ENCODE measurements at regions not wholly inside any gene's neighbourhood (a gene's known extent, or its start where the extent isn't known, plus 50 kb on each side); places are given as distances from the start of the nearest gene placed in this dataset.
"Not testable (repeated sequence)": the region's sequence is repeated elsewhere in the genome, so short reads cannot be mapped to it uniquely, and the experiment has no call there.

DNA sequence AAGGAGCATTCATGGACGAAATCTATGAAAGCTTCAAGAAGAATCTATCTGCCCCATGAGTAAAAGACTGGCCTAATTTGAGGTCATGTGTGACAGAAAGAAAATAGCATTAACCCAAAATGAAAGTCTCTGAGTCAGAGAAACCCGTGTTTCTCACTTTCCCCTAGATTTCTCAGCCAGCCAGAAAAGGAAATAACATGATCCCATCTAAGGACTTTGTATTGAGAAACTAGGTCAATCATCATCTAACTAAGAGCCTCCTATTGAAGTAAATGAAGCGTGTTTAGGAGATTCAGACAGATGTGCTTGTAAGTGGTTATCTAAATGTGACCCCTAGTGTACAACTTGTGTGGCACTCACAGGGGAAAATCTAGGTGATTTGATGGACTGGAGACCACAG lies 77.3 kb upstream of the ZNF366 start:
- DNase-seq = no peak

DNA sequence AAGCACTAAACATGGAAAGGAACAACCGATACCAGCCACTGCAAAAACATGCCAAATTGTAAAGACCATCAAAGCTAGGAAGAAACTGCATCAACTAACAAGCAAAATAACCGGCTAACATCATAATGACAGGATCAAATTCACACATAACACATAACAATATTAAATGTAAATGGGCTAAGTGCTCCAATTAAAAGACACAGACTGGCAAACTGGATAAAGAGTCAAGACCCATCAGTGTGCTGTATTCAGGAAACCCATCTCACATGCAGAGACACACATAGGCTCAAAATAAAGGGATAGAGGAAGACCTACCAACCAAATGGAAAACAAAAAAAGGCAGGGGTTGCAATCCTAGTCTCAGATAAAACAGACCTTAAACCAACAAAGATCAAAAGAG lies 72.1 kb upstream of the ZNF366 start:
- not testable (repeated sequence) for DNase-seq

DNA sequence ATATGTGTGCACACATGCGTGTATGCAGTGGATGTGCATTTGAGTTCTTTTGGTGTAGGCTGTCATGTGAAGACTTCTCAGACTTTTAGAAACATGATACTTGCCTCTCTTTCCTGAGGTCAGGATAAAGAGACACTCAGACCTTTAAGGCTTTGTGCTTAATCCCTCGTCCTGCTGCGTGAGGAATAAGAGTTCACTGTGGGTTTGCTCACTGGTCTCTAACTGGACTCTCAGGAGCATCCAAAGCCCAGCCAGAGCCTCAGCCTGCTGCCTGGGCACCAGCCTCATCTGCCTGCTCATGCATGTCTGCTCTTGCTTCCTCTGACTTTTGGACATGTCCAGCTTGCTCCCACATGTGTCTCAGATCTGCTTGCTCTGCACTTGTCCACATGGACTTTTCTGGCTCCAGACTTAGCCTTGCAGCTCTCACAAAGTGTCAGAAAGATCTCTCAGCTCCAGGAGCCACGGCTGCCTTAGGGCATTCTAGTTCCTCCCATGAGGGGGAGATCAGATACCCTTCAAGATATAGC lies 65.1 kb upstream of the ZNF366 start:
- no peak for DNase-seq

DNA sequence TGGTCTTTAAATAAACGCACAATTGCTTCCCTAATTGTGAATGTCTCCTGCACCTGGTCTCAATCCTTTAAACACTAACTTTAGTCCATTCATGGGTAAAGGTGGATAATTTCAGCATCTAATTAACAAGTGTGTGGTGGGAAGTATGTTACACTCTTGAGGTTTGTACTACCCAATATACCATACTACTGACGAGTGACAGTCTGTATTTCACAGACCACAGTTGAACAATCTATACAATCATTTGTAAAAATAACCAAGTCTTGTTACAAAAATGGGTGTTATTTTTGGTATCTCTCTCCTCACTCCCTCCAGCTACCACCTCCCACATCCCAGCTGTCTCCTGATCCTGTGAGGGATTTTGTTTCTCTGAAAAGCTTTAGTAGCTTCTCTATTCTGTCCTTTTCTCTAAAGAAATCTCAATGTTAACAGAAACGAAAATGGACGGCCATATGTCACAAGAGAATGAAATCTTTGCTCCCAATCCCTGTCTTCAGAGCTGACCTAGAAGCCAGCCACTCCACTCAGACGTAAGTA lies 62.3 kb upstream of the ZNF366 start:
- no peak for DNase-seq

DNA sequence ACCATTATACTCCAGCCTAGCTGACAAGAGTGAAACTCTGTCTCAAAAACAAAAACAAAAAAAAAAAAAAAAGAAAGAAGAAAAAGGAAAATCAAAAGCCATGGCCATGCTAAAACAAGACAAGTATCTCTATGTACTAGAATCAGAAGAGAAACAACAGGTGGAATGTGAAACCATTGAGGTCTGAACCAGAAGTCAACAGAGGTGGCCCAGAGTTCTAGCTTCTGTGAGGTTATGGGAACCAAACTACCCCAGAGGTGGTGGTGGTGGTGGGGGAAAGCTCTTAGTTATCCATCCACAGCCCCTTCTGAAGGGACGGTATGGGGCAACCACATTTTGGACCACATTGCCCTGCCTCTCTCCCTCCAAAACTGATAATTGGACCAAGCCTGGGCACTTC lies 59.5 kb upstream of the ZNF366 start:
- DNase-seq = no peak

DNA sequence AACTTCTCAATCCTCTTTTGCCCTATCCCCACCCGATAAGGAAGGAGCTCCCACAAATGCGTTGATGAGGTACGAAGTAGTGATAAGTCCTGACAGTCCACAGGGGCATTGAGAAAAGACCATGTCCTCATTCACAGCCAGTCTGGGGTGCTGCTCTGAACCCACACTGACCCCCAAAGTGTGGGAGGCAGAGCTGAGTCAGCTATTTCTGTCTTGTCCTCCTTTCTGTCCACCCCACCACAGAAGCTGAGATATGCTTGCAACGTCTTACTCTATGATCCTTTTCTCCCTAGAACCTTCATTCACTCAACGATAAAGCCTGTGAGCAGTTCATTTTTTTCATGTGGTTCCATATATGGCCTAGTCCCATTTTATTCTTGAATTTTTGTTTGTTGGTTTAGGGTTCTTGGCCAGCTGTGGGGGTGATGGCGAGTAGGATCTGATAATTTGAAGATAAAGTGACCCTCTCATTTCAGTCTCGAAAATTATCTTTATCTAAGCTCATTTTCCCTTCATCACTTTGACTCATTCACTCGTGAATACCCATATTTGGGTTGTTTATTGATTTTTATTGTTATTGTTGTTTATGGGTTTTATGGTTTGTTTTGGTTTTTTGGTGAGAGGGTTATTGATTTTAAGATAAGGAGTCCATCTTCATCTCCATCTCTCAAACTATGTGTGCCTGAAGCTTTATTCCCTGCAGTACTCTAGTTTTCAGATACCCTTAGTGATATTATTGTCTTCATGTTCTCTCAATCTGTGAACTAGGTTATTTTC lies 58.5 kb upstream of the ZNF366 start:
- no peak for DNase-seq

DNA sequence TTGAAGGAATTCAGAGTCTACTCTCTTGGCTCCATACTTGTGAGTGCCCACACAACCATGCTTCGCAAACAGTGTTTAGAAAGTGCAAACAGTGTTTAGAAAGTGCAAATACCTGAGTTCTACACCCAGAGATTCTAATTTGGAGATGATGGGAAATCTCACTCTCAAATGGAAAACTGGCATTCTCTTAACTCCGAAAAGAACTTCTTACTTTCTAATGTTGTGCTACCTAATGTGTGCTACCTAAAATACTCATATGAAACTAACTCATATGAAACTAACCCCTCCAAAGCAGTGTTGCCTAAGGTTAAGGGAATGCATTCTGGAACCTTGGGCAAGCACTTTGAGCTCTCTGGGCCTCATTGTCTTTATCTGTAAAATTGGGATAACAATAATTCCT lies 55.5 kb upstream of the ZNF366 start:
- DNase-seq = no peak

DNA sequence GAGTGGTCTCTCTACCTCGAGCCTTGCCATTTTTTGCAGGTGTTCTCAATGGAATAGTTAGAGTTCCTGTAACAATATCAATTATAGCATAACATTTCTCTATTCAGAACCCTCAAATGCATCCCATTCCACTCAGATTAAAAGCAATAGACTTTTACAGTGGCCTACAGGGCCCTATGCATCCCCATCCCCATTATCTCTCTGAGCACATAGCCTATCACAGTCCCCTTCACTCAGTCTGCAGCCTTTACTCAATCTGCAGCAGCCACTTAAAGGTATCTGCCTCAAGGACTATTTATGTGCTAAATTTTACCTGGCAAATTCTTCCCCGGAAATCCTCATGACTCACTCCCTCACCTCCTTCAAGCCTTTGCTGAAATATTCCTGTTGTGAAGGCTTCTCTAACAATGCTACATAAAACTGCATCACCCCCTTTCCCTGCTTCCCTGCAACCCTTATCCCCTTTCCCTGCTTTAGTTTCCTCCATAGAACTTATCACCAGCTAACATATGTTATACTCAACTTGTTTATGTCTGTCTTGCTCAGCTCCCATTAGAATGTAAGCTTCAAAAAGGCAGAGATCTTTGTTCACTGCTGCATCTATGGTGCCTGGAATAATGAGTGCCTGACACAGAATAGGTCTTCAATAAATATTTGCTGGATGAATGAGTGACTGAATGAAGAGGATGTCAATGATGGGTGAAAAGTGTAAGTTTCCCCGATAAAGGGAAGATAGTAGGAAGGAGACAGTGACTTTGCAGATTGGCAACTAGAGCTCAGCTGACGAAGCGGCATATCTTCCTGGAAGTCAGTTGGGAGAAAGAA lies 54.1 kb upstream of the ZNF366 start:
- DNase-seq = no peak

DNA sequence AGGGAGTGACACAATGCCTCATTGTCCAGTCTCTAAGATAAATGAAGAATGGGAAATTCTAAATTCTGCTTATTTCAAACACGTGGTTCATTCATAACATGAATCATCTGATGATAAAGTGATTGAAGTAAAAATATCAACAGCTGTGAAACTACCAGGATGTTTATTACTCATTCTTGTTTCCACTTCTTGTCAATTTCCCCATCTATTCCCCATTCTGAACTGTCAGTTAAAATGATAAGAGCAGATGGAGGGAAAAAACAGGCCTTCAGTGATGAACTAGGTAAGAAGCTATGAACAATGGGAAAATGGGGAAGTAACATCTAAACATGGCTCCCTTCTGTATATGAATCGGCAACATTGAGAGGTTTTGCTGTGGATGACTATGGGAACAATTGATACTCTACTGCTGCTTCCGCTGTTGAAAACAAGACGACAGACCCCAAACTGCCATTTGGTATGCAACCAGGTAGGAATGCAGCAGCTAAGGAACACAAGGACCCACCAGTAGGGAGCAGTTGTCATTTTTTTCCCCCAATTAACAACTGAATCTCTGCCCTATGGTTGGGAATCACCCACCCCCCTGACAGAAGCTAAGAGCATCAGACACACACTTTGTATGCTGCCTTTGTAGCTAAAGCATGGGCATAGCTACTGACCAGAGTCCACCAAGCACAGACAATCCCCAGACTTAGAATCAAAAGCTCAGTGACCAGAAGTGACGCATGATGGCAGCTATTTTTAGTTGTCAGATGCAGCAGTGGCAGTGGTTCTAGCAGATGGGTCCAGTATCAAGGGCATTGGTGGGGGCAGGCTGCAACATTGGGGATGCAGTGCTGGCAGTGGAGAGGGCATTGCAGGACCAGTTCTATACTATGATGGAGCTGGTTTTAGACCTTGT lies 52.9 kb upstream of the ZNF366 start:
- DNase-seq = no peak

DNA sequence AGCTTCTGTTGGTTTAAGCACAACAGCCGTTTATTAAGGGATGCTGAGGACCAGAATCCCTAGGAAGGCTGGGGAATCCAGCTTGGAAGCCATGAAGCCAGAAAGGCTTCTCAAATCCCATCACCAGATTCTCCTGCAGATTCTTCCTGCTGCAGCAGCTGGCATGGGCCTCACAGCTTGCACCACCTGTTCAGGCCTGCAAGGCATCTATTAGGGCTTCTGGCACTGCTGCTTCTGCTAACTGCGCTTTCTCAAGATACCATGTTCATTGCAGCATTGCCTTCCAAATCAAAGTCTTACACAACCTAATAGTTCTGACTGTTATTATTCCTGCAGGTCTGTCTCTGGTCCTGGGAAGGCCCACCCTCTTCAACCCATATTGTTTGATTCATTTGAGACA lies 51.2 kb upstream of the ZNF366 start:
- no peak for DNase-seq

DNA sequence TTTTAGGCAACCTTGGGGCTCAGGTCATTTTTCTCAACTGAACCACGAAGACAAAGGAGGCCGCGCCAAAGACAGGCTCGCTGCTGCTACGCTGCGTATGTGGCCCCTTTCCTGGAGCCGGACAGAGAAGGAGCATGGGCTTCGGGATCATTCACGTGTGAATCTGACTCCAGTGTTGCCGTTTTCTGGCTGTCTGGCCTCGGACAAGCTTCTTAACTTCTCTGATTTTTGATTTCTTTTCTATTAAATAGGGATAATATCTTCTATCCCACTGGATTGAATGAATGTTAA lies 50.8 kb upstream of the ZNF366 start:
- DNase-seq = no peak

DNA sequence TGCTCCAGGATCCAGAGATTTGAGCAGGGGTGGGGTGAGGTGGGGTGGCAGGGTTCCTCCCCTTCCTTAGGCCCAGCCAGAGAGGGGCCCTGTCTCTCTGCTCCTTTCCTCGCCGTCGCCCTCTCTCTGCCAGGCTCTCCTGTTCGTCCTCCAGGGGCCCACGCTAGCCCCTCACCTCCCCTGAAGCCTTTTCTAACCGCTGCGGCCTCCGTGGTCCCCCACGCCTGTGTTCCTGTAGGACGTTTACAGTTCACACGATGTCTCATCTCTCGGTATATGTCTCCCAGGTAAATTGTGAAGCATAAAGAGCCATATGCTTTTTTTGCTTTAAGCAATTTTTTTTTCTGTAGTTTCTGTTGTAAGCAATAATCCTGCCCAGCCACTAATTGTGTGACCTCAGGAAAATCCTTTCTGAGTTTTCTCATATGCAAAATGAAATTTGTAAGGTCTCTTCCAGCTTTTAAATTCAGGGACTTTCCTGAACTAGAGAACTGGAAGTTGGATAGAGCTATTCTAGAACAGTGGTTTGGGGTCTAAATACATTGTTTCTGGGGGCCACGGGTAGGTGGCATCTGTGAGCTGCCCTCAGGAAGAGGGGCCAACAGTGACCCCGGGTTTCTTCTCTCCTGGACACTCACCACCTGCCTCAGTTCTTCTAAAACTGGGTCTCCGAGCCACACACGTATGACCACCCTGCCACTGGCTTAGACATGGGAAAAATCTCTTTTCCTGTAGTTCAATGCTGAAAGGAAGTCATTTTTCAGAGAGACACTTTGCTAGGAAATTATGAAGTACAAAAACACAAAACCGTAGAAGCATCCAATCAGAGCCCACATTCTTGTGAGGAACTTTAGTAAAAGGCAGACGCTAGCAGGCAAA lies 50.2 kb upstream of the ZNF366 start:
- DNase-seq = no peak
